SIG-M5 treated with dmso at 0.1 percent for 504 hours (cell line): ENCODE measurements at regions not wholly inside any gene's neighbourhood (a gene's known extent, or its start where the extent isn't known, plus 50 kb on each side); places are given as distances from the start of the nearest gene placed in this dataset.
"Not testable (repeated sequence)": the region's sequence is repeated elsewhere in the genome, so short reads cannot be mapped to it uniquely, and the experiment has no call there.

ENCODE experiments used
- DNase-seq: peaks from one replicate; lab custom pipeline; 2025; ENCODE audit not compliant: unreplicated experiment; lab: John Stamatoyannopoulos, UW

DNA sequence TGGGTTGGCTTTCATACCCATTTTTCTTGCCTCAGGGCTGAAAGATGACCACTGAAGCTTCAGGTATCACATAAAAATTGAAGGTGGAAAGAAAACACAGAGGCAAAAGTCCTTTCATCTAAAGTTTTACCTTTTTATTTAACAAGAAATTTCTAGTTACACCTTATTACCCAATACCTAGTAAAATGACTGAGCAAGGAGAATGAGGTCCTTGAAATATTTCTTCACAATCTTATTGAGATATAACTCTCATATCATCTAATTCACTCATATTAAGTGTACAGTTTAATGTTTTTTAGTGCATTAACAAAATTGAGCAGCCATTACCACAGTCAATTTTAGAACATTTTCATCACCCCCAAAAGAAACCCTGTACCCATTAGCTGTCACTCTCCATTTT is 112.9 kb upstream of the ADTRP start:
- DNase-seq: no peak

GRCh38 chr6:11890849-11891248 is 112.2 kb upstream of the ADTRP start:
- no peak for DNase-seq

GRCh38 chr6:11890209-11890608 is 111.6 kb upstream of the ADTRP start:
- DNase-seq: no peak

DNA sequence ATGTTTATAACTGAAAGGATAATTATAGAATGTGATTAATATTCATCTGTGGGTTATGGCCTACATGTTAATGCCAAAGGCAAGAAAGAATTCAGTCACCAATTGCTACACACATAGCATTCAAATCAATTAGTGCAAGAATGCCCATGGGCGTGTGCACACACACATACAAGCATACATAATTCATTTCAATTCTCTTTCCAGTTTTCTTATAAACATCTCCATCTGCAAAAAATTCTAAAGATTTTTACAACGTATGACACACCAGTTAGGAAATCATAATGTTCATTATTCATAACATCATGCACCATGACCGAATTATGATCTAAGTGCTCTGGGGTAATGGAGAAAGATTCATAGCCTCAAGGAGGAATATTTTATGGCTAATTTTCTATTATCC is 111.0 kb upstream of the ADTRP start:
- DNase-seq: no peak

- no peak for DNase-seq
These were observed 110.1 kb upstream of the ADTRP start for GRCh38 chr6:11888727-11889126.

DNA sequence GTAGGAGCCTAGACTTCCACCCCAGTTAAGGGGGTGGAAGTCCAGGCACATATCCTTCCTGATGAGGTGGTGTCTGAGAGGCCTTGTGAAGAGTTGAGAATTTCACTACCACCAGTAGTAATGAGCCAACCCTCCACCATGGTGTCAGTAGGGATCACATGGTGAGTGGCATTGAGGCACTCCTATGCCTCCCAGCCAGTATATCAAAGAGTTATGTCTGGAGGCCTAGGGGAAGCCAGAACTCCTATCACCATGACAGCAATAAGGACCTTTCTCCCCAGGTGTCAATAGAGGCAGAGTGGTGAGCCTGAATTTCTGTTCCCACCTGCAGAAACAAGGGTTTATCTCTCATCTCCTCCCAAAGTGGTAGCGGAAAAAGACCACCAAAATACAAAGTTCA is 106.6 kb upstream of the ADTRP start:
- DNase-seq: no peak

DNA sequence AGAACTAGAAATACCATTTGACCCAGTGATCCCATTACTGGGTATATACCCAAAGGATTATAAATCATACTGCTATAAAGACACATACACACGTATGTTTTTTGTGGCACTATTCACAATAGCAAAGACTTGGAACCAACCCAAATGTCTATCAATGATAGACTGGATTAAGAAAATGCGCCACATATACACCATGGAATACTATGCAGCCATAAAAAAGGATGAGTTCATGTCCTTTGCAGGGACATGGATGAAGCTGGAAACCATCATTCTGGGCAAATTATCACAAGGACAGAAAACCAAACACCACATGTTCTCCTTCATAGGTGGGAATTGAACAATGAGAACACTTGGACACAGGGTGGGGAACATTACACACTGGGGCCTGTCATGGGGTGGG is 104.9 kb upstream of the ADTRP start:
- DNase-seq: not testable (repeated sequence)

DNA sequence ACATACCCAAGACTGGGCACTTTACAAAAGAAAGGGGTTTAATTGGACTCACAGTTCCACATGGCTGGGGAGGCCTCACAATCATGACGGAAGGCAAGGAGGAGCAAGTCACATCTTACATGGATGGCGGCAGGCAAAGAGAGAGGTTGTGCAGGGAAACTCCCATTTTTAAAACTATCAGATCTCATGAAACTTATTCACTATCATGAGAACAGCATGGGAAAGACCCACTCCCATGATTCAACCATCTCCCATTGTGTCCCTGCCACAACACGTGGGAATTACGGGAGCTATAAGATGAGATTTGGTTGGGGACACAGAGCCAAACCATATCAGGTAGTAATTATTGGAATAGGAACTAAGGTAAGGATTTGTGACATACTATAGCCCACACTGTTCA is 101.6 kb upstream of the ADTRP start:
- not testable (repeated sequence) for DNase-seq

GRCh38 chr6:11878735-11879134 is 100.1 kb upstream of the ADTRP start:
- DNase-seq: no peak

DNA sequence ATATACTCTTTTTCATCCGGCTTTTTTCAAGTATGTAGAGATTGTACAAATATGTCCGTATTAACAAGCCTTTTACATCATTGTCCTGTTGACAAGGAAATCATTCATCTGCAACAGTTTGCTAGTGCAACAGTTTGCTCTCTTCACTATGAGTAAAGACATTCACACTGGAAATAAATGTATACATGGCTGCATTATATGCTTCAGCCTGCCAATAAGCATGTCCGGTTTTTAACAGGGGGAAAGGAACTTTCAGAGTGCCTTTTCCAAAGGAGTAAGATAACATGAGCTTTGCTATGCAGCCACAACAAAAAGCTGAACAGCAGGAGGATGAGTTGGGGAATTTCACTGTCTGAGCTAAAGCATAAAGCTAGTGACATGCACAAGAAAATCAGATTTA is 99.4 kb upstream of the ADTRP start:
- no peak for DNase-seq

DNA sequence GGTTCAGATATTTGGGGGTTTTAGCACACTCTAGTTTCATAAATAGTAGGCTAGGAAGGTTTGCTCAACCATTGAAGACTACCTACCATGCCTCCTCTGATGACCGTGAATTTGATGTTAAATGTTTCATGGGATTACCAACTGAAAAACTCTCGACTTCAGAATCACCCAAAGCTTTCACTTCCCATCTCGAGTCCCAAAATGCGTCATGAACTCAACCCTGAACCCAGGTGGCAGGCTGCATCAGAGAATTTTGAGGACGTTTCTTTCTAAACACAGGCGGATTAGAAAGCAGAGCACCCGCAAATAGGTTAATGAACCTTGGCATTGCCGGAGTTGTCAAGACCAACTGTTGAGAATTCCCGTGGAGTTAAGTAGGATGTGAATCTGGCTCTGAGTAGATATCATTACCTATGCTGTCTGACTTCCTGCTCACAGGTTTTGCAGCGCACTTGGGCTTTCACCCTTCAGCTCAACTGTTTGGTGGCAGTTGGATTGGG is 98.4 kb upstream of the ADTRP start:
- no peak for DNase-seq

GRCh38 chr6:11875325-11876109 is 96.9 kb upstream of the ADTRP start:
- DNase-seq: no peak

DNA sequence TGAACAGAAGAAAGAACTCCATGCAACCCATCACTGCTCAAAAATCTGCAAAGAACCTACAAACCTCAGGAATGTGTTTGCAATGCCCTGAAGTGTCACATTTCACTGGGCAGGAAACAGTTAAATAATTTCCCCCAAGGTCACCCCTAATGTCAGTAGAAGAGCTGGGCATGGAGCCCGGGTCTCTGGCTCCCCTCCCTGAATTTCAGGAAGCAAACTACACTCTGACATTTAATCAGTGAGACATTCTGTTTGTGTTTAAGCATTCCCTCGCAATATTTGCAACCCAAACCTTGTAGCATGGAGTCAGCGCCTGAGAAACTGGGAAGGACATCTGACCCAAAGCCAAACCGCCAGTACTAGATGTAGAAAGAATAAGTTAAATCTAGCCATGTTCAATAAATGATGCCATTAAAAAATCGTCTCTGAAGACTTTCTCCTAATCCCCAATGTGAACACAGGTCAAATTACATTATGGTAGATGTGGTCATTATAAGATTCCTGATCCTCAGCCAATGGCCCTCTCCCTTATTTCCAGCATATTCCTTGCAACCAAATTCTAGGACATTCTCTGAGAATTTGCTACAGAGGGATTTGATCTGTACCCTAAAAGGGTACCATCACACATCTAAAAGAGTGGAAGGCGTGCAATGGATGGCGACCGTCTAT is 91.2 kb upstream of the ADTRP start:
- DNase-seq: no peak

- DNase-seq: no peak
These were observed 89.8 kb upstream of the ADTRP start for GRCh38 chr6:11868392-11868791.

- DNase-seq: no peak
These were observed 87.2 kb upstream of the ADTRP start for GRCh38 chr6:11865680-11866300.

DNA sequence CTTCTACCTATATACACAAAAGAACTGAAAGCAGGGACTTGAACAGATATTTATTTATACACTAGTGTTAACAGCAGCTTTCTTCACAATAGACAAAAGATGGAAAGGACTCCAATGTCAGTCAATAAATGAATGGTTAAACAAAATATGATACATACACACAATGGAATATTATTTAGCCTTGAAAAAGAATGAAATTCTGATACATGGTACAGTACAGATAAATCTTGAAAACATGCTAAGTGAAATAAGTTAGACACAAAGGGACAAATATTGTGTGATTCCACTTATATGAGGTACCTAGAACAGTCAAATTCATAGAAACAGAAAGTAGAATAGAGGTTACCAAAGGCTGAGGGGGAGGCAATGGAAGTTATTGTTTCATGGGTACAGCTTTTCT is 79.8 kb upstream of the ADTRP start:
- DNase-seq: no peak

DNA sequence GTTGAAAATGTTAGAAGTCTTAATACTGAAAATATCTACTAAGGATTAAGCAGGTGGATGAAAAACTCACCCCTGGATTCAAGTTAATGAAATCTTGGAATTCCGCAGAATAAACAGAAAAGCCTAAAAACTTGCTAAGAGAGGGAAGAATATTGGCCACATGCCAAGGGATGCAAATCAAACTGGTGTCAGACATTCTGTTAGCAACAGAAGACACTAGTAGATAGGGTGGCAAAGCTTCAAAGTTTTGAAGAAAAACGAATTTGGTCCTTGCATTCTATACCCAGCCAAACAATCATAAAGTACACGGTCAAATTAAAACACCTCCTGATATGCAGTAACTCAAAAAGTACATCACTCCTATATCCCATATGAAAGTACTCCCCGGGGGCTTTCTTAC is 77.1 kb upstream of the ADTRP start:
- no peak for DNase-seq

DNA sequence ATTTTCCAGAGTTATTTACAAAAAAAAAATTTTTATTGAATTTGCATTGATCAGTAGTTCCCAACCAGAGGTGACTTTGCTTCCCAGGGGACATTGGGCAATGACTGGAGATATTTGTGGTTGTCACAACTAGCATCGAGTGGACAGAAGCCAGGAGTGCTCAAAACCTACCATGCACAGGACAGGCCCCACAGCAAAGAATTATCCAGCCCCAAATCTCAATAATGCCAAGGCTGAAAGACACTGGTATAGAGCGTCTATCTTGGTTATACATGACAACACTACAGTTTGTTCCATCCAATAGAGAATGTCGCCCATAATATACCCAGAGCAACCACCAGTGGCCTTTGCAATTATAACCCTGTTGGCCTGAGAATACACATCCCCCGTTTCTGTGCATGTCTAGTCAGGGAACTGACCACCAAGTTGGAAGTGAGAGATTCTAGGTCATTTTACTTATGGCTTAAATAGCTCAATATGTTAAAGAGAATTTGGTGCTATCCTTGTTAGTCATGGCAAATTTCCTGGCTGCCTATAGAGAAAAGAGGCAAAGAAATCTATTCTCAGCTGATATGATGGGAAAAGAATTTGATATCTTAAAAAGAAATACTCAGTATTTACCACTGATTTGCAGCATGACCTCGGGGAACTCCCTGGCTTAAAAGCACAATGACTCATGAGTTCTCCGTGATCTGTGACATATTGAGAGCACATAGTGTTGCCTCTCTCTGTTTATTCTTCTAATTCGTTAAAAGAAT is 76.0 kb upstream of the ADTRP start:
- DNase-seq: peak; percentile 20

GRCh38 chr6:11853678-11854407 is 75.2 kb upstream of the ADTRP start:
- DNase-seq: peak; percentile 85

GRCh38 chr6:11852061-11852651 is 73.6 kb upstream of the ADTRP start:
- no peak for DNase-seq
